ENCODE measurements at regions not wholly inside any gene's neighbourhood (a gene's known extent, or its start where the extent isn't known, plus 50 kb on each side); places are given as distances from the start of the nearest gene placed in this dataset.

- TF ChIP-seq CTCF (IDR thresholded peaks at IDR 0.05; ENCODE audit: low read depth, low read length) (no peak), EZH2phosphoT487 (IDR thresholded peaks at IDR 0.05; ENCODE audit: low read depth) (no peak)
These were observed 120.5 kb downstream of the SIK1 start for GRCh38 chr21:43306391-43306790.
